GM21737 (cell line): ENCODE measurements at regions not wholly inside any gene's neighbourhood (a gene's known extent, or its start where the extent isn't known, plus 50 kb on each side); places are given as distances from the start of the nearest gene placed in this dataset.
"Not testable (repeated sequence)": the region's sequence is repeated elsewhere in the genome, so short reads cannot be mapped to it uniquely, and the experiment has no call there.

Experiments
- ATAC-seq: cut with Tn5 transposase; IDR thresholded peaks from one replicate; pipeline ENCODE4 v1.9.1; 2021; ENCODE audit warnings: mild to moderate bottlenecking, moderate library complexity; ENCODE audit not compliant: unreplicated experiment

GRCh38 chr14:56351861-56352260 is 227.7 kb upstream of the TMEM260 start:
- ATAC-seq: no peak

DNA sequence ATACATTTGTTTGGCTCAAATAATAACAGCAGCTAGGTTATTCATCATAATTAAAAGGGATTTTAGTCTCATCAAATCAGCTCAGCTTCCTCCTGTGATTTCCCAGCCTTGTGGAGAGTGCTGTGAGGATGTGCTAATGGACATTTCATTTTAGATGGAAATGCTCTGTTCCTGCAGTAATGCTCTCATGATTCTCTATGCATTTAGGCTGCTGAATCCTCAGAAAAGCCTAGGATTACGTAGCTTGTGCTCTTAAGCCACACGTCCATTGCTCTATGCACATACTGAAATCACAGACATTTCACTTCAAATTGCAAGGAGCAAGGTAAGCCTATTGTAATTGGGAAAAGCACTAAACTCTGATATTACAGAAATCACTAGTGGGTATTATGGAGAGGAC is 226.6 kb upstream of the TMEM260 start:
- ATAC-seq: no peak

- no peak for ATAC-seq
Observed at GRCh38 chr14:56357428-56357827, 222.2 kb upstream of the TMEM260 start.

GRCh38 chr14:56358275-56358674 is 221.3 kb upstream of the TMEM260 start:
- no peak for ATAC-seq

- ATAC-seq: peak; percentile 91
Observed at GRCh38 chr14:56358851-56359614, 220.6 kb upstream of the TMEM260 start.

GRCh38 chr14:56365663-56366062 is 213.9 kb upstream of the TMEM260 start:
- not testable (repeated sequence) for ATAC-seq

GRCh38 chr14:56367416-56367815 is 212.2 kb upstream of the TMEM260 start:
- ATAC-seq: no peak

GRCh38 chr14:56371737-56372136 is 207.9 kb upstream of the TMEM260 start:
- no peak for ATAC-seq

GRCh38 chr14:56374421-56374820 is 205.2 kb upstream of the TMEM260 start:
- no peak for ATAC-seq

DNA sequence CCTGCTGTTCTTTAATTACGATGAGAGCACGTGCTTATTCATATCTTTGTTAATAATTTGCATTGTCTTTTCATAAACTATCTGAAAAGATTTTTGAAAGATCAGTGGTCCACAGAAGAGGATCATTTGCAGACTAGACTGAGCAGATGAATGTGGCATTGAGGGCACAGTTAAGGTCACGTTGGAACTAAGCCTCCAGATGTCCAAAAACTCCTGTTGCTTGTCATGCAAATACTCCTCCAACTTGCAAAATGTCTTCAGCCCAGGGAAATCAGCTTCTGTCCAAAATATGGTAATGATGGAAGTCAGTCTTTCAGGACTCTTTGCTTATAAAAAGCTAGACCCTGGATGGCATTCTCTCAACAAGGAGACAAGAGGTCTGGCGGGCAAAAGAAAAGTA is 201.6 kb upstream of the TMEM260 start:
- no peak for ATAC-seq

DNA sequence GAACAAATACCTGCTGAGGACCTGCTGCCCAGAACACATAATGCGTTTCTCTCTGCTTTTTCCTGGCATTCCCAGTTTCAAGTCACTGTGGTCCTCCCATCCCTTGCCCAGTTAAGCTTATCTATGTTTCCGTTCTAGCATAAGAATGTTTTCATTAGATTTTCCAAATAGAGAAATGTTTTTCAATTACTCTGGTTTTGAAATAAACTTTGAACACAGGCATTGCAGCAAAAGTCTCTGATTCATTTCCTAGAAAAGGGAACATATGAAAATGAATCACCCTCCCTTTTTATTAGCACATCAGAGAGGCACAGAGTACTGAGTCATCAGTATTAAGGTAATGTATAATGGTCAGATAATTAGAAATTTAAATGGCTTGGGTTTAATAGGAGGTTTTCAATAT is 201.1 kb upstream of the TMEM260 start:
- no peak for ATAC-seq

DNA sequence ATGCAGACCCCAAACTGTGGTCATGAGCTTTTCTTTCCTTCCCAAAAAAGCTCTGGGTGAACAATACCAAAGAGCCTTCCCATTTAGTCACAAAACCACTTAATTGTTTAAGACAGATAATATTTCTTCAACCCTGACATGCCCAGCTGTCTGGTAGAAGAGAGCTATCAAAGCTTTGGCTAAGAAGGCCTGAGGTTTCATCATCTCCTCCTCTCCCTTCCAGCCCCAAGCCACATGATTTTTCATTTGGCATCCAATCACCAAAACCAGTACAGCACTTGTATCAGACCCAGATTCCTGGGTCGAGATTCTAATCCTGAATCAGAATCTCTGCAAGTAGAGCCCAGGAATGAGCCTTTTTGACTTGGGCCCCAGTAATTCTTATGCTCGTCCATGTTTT is 199.6 kb upstream of the TMEM260 start:
- no peak for ATAC-seq

- ATAC-seq: no peak
Observed at GRCh38 chr14:56386024-56386423, 193.6 kb upstream of the TMEM260 start.

- ATAC-seq: no peak
Observed at GRCh38 chr14:56390859-56391258, 188.7 kb upstream of the TMEM260 start.

- no peak for ATAC-seq
Observed at GRCh38 chr14:56394826-56395530, 184.6 kb upstream of the TMEM260 start.

DNA sequence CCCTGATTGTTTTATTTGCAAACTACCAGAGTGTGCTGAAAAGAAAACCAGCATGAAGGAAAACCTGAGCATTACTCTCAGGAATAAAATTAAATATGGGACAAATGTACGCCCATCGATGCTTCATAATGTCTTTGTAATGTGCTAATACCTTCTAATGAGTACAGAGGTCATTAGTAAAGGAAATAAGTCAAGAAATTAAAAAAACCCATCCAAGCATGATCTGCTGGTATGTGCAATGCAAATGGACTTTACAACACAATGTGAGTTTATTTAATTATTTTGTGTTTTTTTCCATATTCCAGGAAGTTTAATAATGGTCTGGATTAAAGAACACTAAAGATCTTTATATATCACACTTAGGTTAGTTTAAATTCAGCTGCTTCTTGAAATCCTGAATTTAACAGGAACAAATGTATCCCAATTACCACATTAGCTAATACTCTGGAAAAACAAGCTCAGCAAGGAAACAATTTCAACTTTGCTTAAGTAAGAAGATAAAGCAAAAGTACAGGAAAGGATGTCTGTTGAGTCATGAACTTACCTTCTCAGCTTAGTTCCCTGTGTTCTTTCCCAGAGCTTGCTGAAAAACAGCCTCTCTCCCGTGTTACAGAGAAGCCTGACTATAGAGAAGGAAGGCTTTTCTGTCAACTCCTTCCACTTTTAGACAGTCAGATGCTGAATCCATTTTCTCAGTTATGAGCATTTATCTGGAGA is 179.3 kb upstream of the TMEM260 start:
- ATAC-seq: no peak

- ATAC-seq: no peak
Observed at GRCh38 chr14:56412468-56413434, 166.8 kb upstream of the TMEM260 start.

- ATAC-seq: no peak
Observed at GRCh38 chr14:56413721-56414120, 165.9 kb upstream of the TMEM260 start.

DNA sequence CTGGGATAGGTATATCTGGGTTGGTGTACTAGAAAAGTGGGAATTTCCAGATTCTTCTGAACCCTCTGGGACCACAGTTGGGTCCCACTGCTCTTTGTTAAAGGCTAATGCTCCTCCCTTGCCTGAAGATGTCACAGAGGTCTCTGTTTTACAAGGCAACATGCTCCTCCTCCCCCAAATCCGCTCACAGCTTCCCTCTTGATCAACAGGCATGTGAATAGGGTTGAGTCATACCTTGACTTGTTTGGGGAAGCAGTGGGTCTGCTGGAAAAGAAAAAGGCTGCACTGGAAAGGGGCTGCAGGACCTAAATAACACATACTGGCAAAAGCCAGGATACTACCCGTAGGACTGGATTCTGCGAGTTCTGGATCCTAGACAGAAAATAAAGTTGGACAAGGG is 165.4 kb upstream of the TMEM260 start:
- ATAC-seq: no peak

DNA sequence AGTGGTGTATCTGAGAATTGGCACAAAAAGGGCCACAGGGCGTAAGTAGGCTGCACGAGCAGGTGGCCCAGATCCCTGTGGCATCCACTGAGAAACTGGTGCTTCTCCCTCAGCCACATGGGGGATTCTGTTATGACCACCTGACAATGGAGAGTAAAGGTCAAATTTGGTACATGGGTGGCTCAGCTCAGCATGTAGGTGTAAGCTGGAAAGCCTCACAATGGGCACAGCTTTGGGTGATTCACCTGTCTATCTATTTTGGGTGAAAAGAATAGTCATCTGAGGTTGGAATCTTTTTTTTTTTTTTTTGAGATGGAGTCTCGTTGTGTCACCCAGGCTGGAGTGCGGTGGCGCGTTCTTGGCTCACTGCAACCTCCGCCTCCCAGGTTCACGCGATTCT is 163.4 kb upstream of the TMEM260 start:
- no peak for ATAC-seq

DNA sequence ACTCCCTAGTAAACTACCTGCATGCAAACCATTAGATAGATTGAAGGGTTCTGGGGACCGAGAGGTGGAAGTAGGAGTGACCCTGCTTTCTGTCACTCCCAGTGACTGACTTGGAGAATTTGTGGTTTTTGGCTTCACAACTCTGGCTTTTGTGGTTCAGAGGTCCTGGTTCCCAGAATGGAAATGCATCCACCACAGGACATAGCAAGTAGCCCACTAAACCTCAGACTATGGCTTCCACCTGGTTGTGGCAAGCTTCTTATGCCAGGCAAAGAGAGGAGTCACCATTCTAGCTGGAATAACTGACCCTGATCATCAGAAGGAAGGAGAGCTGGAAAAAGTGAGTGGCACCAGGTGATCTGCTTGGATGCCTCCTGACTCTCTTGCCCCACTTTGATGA is 162.4 kb upstream of the TMEM260 start:
- no peak for ATAC-seq
